Spleen (tissue), 7 donors: ENCODE measurements at regions not wholly inside any gene's neighbourhood (a gene's known extent, or its start where the extent isn't known, plus 50 kb on each side); places are given as distances from the start of the nearest gene placed in this dataset.

ENCODE experiments used
- CTCF ChIP-seq, 11 experiments: fragments of 200-600 bp in 7 of 11; fragments of 450-650 bp in 4 of 11; sonication (generic) in 4 of 11; IDR thresholded peaks in 8 of 11; conservative IDR thresholded peaks in 3 of 11; 1 replicate in 7 of 11; 2 replicates in 4 of 11; pipeline versions ENCODE4 v1.4.0 to v1.8.0; 2016 to 2021; ENCODE audit warnings: antibody characterized with exemption in 11 of 11, inconsistent platforms in 4 of 11, mild to moderate bottlenecking in 1 of 11
- POLR2A ChIP-seq, 3 donors: fragments of 450-650 bp; IDR thresholded peaks; one replicate each; pipeline ENCODE4 v1.5.1; 2017; ENCODE audit warnings: antibody characterized with exemption in 3 of 3, mild to moderate bottlenecking in 1 of 3
- donor health status: DM: no; HTN: no; CAD: no; lungs with moderate emphysema.
- donor health status: DM: no; HTN: no; CAD: no.
- donor health status: DM: no; HTN: no; CAD: no.

DNA sequence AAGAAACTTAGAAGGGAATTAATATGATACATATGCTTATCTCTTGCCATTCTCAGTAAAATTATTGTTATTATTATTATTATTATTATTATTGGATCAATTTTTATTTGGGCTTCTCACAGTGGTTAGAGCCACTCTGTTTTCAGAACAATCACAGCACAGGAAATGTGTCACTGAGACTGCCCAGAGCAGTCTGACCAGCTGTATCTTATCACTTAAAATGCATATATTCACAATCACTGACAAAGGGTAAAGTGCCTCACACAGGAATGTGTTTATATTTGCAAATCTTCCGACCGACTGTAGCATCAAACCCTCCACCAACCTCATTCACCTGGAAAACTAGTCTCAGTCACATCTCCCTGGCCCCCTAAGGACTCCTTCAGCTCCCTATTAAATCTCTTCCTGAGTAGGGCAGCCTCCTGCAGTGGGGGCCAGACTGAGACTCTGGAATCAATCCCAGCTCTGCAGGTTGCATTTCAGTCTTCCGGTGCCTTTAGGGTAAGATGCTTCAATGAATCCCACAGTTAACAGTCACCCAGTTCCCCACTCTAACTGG lies 738.3 kb upstream of the SLITRK5 start:
- no peak for TF ChIP-seq CTCF (IDR thresholded peaks at IDR 0.05 in 8 of 11, conservative IDR thresholded peaks at IDR 0.05 in 3 of 11)
- TF ChIP-seq POLR2A (IDR thresholded peaks at IDR 0.05) = no peak
